GM12873 (cell line): ENCODE measurements at regions not wholly inside any gene's neighbourhood (a gene's known extent, or its start where the extent isn't known, plus 50 kb on each side); places are given as distances from the start of the nearest gene placed in this dataset.

Experiments
- TF ChIP-seq, protein P1 (sequence below): IDR thresholded peaks from 2 replicates; pipeline ENCODE4 v1.5.1; 2012; ENCODE audit warnings: low read depth, mild to moderate bottlenecking, moderate library complexity, low read length, control low read depth; ENCODE audit not compliant: insufficient read depth; ENCODE audit errors: missing control alignments

DNA sequence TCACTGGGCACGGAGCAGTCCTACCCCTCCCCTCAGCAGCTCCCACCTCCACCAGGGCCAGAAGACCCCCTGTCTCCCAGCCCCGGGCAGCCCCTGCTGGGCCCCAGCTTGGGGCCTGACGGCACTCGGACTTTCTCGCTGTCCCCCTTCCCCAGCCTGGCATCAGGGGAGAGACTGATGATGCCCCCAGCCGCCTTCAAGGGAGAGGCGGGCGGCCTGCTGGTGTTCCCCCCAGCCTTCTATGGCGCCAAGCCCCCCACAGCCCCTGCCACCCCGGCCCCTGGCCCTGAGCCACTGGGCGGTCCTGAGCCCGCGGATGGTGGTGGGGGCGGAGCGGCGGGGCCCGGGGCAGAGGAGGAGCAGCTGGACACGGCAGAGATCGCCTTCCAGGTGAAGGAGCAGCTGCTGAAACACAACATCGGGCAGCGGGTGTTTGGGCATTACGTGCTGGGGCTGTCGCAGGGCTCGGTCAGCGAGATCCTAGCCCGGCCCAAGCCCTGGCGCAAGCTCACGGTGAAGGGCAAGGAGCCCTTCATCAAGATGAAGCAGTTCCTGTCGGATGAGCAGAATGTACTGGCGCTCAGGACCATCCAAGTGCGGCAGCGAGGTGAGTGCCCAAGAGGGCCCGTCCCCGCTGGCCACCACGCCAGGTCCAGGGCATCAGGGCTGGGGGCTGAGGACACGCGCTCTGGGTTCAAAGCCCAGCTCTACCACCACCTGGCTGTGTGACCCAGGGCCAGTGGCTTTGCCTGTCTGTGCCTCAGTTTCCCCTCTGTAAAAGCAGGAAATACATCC, 58.6 kb downstream of the PHETA1 start:
- TF ChIP-seq, protein P1, sequence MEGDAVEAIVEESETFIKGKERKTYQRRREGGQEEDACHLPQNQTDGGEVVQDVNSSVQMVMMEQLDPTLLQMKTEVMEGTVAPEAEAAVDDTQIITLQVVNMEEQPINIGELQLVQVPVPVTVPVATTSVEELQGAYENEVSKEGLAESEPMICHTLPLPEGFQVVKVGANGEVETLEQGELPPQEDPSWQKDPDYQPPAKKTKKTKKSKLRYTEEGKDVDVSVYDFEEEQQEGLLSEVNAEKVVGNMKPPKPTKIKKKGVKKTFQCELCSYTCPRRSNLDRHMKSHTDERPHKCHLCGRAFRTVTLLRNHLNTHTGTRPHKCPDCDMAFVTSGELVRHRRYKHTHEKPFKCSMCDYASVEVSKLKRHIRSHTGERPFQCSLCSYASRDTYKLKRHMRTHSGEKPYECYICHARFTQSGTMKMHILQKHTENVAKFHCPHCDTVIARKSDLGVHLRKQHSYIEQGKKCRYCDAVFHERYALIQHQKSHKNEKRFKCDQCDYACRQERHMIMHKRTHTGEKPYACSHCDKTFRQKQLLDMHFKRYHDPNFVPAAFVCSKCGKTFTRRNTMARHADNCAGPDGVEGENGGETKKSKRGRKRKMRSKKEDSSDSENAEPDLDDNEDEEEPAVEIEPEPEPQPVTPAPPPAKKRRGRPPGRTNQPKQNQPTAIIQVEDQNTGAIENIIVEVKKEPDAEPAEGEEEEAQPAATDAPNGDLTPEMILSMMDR: no peak

DNA sequence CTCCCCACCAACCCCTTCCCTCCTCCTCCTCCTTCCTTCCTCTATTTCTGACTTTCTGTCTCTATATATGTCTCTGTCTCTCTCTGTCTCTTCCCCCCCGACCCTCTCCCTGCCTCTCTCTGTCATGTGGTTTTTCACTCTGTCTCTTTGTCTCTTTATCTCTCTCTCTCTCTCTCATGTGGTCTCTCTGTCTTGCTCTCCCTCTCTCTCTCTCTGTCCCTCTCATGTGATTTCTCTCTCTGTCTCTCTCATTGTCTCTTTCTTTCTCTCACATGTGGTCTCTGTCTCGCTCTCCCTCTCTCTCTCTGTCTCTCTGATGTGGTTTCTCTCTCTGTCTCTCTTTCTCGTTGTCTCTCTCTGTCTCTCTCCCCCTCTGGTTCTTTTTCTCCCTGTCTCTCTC, 59.3 kb downstream of the PHETA1 start:
- TF ChIP-seq, protein P1: no peak

DNA sequence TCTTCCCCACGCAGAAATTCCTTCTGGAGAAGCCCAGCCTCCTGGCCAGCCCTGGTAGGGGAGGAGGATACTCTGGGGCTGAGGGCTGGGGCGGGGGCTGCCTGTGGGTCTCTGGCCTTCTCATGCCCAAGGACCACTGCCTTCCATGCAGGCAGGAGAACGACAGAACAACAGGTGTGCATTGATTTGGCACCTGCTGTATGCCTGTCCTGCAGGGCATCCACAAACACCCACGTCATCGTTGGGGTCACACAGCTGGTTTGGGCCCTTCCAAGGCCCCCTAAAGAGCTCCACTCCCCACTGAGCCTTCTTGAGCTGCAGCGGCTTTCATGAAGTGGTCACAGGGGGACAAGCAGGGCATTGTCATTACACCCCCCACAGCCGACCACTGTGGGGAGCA, 60.4 kb downstream of the PHETA1 start:
- TF ChIP-seq, protein P1: no peak

DNA sequence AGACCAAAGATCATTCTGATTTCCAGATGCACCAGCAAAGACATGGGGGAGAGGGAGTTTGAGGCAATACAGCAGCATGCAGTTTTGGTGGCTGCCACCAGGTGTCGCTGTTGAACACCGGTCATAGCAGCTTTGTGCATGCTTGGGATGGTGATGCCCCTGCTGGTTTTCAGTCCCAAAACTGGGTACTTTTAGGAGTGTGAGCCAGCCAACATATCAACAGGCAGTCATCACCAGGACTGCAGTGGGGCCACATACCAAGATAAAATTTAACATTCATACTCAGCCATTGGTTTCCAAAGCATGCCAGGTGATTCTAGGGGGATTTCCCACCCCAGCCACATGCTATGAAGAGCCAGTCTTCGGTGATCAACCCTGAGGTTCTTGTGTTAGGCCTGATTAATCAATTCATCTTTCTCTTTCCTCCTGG, 64.2 kb downstream of the PHETA1 start:
- TF ChIP-seq, protein P1: peak; percentile 96

DNA sequence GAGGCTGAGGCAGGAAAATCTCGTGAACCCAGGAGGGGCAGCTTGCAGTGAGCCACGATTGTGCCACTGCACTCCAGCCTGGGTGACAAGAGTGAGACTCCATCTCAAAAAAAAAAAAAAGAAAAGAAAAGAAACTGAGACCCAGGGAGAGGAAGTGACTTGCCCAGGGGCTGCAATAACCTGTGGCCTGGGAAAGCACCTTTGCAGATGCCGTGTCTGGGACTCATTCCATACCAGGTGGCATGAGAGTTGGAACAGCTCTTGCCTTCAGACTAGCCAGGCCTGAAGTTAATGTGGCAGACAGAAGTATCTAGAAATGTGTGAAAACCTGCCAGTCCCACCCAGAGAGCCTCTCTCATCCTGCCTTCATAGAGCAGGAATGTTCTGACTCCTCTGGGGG, 65.4 kb downstream of the PHETA1 start:
- TF ChIP-seq, protein P1: no peak

DNA sequence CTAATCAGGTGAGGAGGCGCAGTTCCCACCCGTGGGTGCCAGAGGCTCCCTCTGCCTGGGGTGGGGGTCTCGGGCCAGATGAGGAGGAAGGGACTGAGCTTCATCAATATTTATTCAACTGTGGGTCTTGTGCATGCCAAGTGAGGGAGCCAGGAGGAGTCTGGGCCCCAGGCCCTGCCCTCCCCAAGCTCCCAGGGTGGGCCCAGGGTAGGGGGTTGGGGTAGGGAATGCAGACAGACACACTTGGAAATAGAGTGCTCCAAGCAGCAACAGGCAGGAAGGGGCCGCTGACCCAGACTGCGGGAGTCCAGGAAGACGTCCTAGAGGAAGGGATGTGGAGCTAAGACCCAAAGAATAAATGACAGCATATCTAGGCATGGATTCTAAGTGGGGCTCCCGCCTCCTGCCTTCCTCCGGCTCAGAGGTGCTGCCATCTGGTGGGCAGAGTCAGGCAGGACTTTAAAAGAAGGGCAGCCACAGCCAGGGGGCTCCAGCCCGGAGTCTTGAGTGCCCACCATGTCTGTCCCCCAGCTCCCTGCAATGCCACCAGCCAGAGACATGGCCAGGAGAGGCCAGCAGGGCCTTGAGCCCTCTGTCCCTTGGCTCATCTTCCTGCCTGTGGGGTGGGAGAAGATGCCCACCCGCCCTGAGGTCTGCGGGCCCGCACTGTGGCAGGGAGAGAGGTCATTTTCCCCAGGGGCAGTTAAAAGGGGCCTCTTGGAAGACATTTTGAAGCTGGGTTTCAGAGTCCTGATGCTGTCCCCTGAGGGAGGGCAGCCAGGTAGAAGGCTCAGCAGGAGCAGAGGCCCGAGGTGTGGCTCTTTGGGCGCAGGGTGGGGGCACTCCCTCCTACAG, 70.1 kb downstream of the PHETA1 start:
- TF ChIP-seq, protein P1: peak; percentile 82

DNA sequence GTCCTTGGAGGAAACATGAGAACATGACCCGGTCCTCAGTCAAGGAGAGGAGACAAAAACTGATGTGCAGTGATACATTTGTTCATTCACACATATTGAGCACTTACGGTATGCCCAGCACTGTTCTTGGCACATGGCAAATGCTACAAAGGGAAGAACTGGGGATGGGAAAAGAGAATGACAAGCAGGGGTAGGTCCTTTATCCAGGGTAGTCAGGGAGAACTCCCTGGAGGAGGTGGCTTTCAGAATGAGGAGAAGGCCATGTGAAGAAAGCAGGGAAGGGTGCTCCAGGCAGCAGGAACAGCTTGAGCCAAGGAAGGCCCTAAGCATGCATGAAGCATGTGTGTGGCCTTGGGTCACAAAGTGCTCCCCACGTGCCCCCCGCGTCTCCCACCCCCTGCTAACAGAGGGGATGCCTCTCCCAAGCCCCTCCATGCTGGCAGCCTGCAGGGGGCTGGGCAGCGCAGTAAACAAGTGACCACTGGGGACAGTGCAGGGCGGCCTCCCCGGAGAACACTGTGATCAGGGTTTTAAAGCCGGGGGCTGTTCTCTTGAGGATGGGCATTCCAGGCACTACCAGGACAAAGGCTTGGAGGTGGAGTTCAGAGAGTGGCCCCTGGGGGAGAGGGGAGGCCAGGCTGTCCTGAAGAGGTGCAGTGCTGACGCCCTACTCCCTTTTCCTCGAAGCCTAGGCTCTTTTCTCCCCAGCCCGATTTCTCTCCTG, 71.0 kb downstream of the PHETA1 start:
- TF ChIP-seq, protein P1: no peak
